Neural progenitor cell (in vitro differentiated cells): ENCODE measurements at regions not wholly inside any gene's neighbourhood (a gene's known extent, or its start where the extent isn't known, plus 50 kb on each side); places are given as distances from the start of the nearest gene placed in this dataset.

ENCODE experiments used
- EZH2 ChIP-seq: fragments of 200-600 bp; sonication (generic); IDR thresholded peaks from 2 replicates; pipeline ENCODE4 v1.6.1; 2017; ENCODE audit warnings: antibody characterized with exemption, mild to moderate bottlenecking, moderate library complexity
- TF ChIP-seq, protein P1 (sequence below): fragments of 200-600 bp; sonication (generic); IDR thresholded peaks from 2 replicates; pipeline ENCODE4 v1.5.1; 2017; ENCODE audit warnings: antibody characterized with exemption, mild to moderate bottlenecking

DNA sequence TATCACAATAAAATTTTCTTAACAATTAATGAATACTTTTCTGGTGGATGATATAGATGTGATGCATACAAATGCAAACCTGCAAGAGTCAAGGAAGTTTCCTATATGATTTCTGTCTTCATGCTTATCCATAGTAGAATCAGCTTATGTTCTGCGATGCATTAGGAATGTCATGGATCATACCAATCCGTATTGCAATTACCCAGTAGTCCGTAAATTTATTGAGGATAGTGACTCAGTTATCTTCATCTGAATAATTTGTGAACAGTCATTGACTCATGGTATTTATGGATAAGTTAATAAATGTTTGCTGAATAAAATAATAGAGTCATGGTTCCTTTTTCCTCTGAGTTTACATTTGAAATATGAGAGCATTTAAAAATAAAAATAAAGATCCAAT lies 483.4 kb downstream of the LRFN5 start:
- TF ChIP-seq, protein P1, sequence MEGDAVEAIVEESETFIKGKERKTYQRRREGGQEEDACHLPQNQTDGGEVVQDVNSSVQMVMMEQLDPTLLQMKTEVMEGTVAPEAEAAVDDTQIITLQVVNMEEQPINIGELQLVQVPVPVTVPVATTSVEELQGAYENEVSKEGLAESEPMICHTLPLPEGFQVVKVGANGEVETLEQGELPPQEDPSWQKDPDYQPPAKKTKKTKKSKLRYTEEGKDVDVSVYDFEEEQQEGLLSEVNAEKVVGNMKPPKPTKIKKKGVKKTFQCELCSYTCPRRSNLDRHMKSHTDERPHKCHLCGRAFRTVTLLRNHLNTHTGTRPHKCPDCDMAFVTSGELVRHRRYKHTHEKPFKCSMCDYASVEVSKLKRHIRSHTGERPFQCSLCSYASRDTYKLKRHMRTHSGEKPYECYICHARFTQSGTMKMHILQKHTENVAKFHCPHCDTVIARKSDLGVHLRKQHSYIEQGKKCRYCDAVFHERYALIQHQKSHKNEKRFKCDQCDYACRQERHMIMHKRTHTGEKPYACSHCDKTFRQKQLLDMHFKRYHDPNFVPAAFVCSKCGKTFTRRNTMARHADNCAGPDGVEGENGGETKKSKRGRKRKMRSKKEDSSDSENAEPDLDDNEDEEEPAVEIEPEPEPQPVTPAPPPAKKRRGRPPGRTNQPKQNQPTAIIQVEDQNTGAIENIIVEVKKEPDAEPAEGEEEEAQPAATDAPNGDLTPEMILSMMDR, result no peak
- no peak for TF ChIP-seq EZH2
